HEK293T (cell line): ENCODE measurements at regions not wholly inside any gene's neighbourhood (a gene's known extent, or its start where the extent isn't known, plus 50 kb on each side); places are given as distances from the start of the nearest gene placed in this dataset.

Experiments used
- CTCF ChIA-PET: fragments of 350-600 bp; formaldehyde crosslinking; extraction: SDS; loops from one replicate; lab custom pipeline; 2021; ENCODE audit warnings: antibody characterized with exemption, inconsistent platforms; lab: Yijun Ruan, JAX
- POLR2A ChIA-PET: fragments of 350-600 bp; formaldehyde crosslinking; extraction: SDS; loops from one replicate; lab custom pipeline; 2020; ENCODE audit warnings: antibody characterized with exemption, inconsistent platforms; lab: Yijun Ruan, JAX
- DNase-seq: peaks from one replicate; pipeline ENCODE4 v3.0.0; 2012; ENCODE audit warnings: mixed read lengths; ENCODE audit errors: extremely low spot score
- ARNT ChIP-seq: fragments of 450-650 bp; IDR thresholded peaks from 2 replicates; pipeline ENCODE4 v1.6.1; 2017; ENCODE audit warnings: mild to moderate bottlenecking
- BHLHE40 ChIP-seq: fragments of 450-650 bp; IDR thresholded peaks from 2 replicates; pipeline ENCODE4 v1.6.1; 2016; ENCODE audit warnings: mild to moderate bottlenecking, moderate library complexity, borderline replicate concordance
- CTBP1 ChIP-seq: fragments of 450-650 bp; IDR thresholded peaks from 2 replicates; pipeline ENCODE4 v1.6.1; 2016; ENCODE audit warnings: borderline replicate concordance
- ELF4 ChIP-seq: fragments of 450-650 bp; IDR thresholded peaks from 2 replicates; pipeline ENCODE4 v1.6.1; 2017; ENCODE audit warnings: antibody characterized with exemption
- FOXA1 ChIP-seq: fragments of 450-650 bp; IDR thresholded peaks from 2 replicates; pipeline ENCODE4 v1.6.1; 2016; ENCODE audit warnings: mild to moderate bottlenecking
- FOXK2 ChIP-seq: fragments of 450-650 bp; IDR thresholded peaks from 2 replicates; pipeline ENCODE4 v1.6.1; 2016; ENCODE audit warnings: mild to moderate bottlenecking
- FOXM1 ChIP-seq: fragments of 450-650 bp; IDR thresholded peaks from 2 replicates; pipeline ENCODE4 v1.6.1; 2017; ENCODE audit warnings: mild to moderate bottlenecking, borderline replicate concordance
- HDGF ChIP-seq: fragments of 450-650 bp; IDR thresholded peaks from 2 replicates; pipeline ENCODE4 v1.6.1; 2017; ENCODE audit warnings: antibody characterized with exemption, borderline replicate concordance
- L3MBTL2 ChIP-seq: fragments of 450-650 bp; conservative IDR thresholded peaks from 2 replicates; pipeline ENCODE4 v1.6.1; 2016; ENCODE audit warnings: mild to moderate bottlenecking
- LEF1 ChIP-seq: fragments of 450-650 bp; IDR thresholded peaks from 2 replicates; pipeline ENCODE4 v1.6.1; 2017; ENCODE audit warnings: mild to moderate bottlenecking, borderline replicate concordance
- NFRKB ChIP-seq: fragments of 450-650 bp; IDR thresholded peaks from 2 replicates; pipeline ENCODE4 v1.6.1; 2016; ENCODE audit warnings: mild to moderate bottlenecking, moderate library complexity
- PKNOX1 ChIP-seq: fragments of 450-650 bp; IDR thresholded peaks from 2 replicates; pipeline ENCODE4 v1.6.1; 2016
- SP1 ChIP-seq: fragments of 450-650 bp; IDR thresholded peaks from 2 replicates; pipeline ENCODE4 v1.6.1; 2017
- SUZ12 ChIP-seq: fragments of 450-650 bp; IDR thresholded peaks from 2 replicates; pipeline ENCODE4 v1.6.1; 2016; ENCODE audit warnings: mild to moderate bottlenecking
- TARDBP ChIP-seq: fragments of 450-650 bp; IDR thresholded peaks from 2 replicates; pipeline ENCODE4 v1.6.1; 2016
- ZNF384 ChIP-seq: fragments of 450-650 bp; IDR thresholded peaks from 2 replicates; pipeline ENCODE4 v1.6.1; 2016

- ChIA-PET POLR2A (no interaction called here), CTCF (no interaction called here)
- DNase-seq: no peak
- no peak for TF ChIP-seq BHLHE40
- no peak for TF ChIP-seq FOXK2
- no peak for TF ChIP-seq FOXM1
These were observed 641.0 kb upstream of the NRP1 start for GRCh38 chr10:33975481-33975880.

- no peak for DNase-seq
- TF ChIP-seq SUZ12 (no peak), FOXA1 (no peak), LEF1 (no peak), L3MBTL2 (no peak), SP1 (no peak), NFRKB (no peak), ZNF384 (no peak), FOXK2 (no peak), CTBP1 (no peak), BHLHE40 (no peak), ARNT (no peak), TARDBP (no peak), PKNOX1 (no peak), ELF4 (no peak), HDGF (no peak), FOXM1 (no peak)
- POLR2A ChIA-PET: no interaction called here
- CTCF ChIA-PET: no interaction called here
These were observed 640.6 kb upstream of the NRP1 start for GRCh38 chr10:33974976-33975478.

- POLR2A ChIA-PET: no interaction called here
- no peak for DNase-seq
- TF ChIP-seq ZNF384 (no peak), SUZ12 (no peak), SP1 (no peak), ARNT (no peak), LEF1 (no peak), ELF4 (no peak), FOXM1 (no peak), CTBP1 (no peak), TARDBP (no peak)
- CTCF ChIA-PET: no interaction called here
These were observed 634.5 kb upstream of the NRP1 start for GRCh38 chr10:33968983-33969382.

- DNase-seq: no peak
- CTCF ChIA-PET: no interaction called here
- no peak for TF ChIP-seq L3MBTL2
- no peak for TF ChIP-seq PKNOX1
- no peak for TF ChIP-seq CTBP1
- no peak for TF ChIP-seq FOXM1
- no peak for TF ChIP-seq FOXK2
- POLR2A ChIA-PET: no interaction called here
These were observed 633.2 kb upstream of the NRP1 start for GRCh38 chr10:33967606-33968120.

- POLR2A ChIA-PET: no interaction called here
- no peak for DNase-seq
- no peak for TF ChIP-seq SUZ12
- no peak for TF ChIP-seq FOXA1
- no peak for TF ChIP-seq PKNOX1
- no peak for TF ChIP-seq NFRKB
- TF ChIP-seq ZNF384: no peak
- TF ChIP-seq SP1: no peak
- no peak for TF ChIP-seq CTBP1
- no peak for TF ChIP-seq LEF1
- no peak for TF ChIP-seq TARDBP
- no peak for TF ChIP-seq BHLHE40
- no peak for TF ChIP-seq FOXM1
- CTCF ChIA-PET: no interaction called here
These were observed 632.5 kb upstream of the NRP1 start for GRCh38 chr10:33966946-33967345.

GRCh38 chr10:33965795-33966581, 631.5 kb upstream of the NRP1 start:
- POLR2A ChIA-PET: no interaction called here
- CTCF ChIA-PET: no interaction called here
- DNase-seq: no peak
- no peak for TF ChIP-seq FOXM1
- no peak for TF ChIP-seq NFRKB
- no peak for TF ChIP-seq FOXA1
- TF ChIP-seq LEF1: no peak
- no peak for TF ChIP-seq SUZ12
- TF ChIP-seq ARNT: no peak
- no peak for TF ChIP-seq TARDBP
